Ramos (cell line): ENCODE measurements at regions not wholly inside any gene's neighbourhood (a gene's known extent, or its start where the extent isn't known, plus 50 kb on each side); places are given as distances from the start of the nearest gene placed in this dataset.

Experiments
- in situ Hi-C: fragments of 300-500 bp; cut with MboI; formaldehyde crosslinking; loops from one replicate; pipeline ENCODE4 v1.14.3; 2022; ENCODE audit warnings: low sequenced_read_pairs; ENCODE audit not compliant: unreplicated experiment

- in situ Hi-C loops = no loop called here
Observed at GRCh38 chr10:123611876-123612275, 54.3 kb upstream of the GPR26 start.

- in situ Hi-C loops = no loop called here
Observed at GRCh38 chr10:123613346-123613850, 52.8 kb upstream of the GPR26 start.

GRCh38 chr10:123614888-123615287 is 51.3 kb upstream of the GPR26 start:
- in situ Hi-C loops = no loop called here
